ENCODE measurements at regions not wholly inside any gene's neighbourhood (a gene's known extent, or its start where the extent isn't known, plus 50 kb on each side); places are given as distances from the start of the nearest gene placed in this dataset.
"Not testable (repeated sequence)": the region's sequence is repeated elsewhere in the genome, so short reads cannot be mapped to it uniquely, and the experiment has no call there.

DNA sequence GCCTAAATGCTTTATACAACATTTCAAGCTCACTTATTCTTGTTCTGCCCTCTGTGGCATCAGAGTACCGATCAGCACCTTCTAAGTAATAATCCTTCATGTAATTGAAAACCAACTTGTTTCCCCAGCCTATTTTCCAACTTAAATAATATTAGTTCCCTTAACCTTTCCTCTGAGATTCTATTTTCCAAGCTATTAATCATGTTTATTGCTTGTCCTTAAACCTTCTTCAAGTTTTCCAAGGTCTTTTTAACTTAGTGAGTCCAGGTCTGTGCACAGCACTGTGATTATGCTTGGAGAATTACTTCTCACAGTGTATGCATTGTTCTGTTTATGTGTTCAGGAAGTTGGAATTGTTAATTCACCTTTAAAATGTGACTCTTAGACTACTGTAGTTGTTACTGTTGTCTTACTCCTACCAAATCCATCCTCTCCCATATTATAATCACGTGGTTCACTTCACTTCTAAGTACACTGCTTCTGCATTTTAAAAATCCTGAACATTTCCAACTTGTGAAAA, 1039.3 kb upstream of the FOXG1 start:
- no peak for ATAC-seq
- intact Hi-C loops (cut with DNase I): no loop called here
- Histone ChIP-seq H3K9me3 (no peaks in the 10 kb centered on the region), H3K4me3 (no peak overlapping the region), H3K27ac (no peak overlapping the region), H3K36me3 (no peaks in the 10 kb centered on the region), H3K4me1 (no peaks in the 10 kb centered on the region), H3K27me3 (ENCODE audit: low read depth) (no peaks in the 10 kb centered on the region)
- DNase-seq: no peak
- TF ChIP-seq, protein P1, sequence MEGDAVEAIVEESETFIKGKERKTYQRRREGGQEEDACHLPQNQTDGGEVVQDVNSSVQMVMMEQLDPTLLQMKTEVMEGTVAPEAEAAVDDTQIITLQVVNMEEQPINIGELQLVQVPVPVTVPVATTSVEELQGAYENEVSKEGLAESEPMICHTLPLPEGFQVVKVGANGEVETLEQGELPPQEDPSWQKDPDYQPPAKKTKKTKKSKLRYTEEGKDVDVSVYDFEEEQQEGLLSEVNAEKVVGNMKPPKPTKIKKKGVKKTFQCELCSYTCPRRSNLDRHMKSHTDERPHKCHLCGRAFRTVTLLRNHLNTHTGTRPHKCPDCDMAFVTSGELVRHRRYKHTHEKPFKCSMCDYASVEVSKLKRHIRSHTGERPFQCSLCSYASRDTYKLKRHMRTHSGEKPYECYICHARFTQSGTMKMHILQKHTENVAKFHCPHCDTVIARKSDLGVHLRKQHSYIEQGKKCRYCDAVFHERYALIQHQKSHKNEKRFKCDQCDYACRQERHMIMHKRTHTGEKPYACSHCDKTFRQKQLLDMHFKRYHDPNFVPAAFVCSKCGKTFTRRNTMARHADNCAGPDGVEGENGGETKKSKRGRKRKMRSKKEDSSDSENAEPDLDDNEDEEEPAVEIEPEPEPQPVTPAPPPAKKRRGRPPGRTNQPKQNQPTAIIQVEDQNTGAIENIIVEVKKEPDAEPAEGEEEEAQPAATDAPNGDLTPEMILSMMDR (IDR thresholded peaks at IDR 0.05): no peak

DNA sequence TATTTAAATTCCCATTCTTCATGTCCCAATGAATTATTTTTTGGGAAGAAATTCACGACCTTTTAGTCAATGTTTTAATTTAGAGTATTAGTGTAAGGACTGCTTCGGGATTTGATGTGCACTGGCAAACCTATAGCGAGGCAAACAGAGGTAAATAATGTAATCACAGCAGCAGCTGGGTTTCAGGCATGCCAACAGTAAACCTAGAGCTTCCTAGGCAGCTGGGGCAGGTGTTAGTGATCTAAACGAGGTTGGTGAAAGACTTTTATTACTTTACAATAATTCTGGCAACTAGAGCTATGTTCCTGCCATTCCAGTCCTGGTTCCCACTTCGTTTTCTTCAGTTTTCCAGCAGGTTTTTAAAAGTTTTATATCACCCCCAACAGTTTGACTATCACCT, 1036.4 kb upstream of the FOXG1 start:
- Histone ChIP-seq H3K9me3 (no peaks in the 10 kb centered on the region), H3K4me1 (no peaks in the 10 kb centered on the region), H3K4me3 (no peak overlapping the region), H3K27ac (no peak overlapping the region), H3K36me3 (no peaks in the 10 kb centered on the region), H3K27me3 (ENCODE audit: low read depth) (no peaks in the 10 kb centered on the region)
- ATAC-seq (no peak), DNase-seq (no peak)
- TF ChIP-seq, protein P1 (IDR thresholded peaks at IDR 0.05): no peak
- intact Hi-C loops (cut with DNase I): no loop called here

DNA sequence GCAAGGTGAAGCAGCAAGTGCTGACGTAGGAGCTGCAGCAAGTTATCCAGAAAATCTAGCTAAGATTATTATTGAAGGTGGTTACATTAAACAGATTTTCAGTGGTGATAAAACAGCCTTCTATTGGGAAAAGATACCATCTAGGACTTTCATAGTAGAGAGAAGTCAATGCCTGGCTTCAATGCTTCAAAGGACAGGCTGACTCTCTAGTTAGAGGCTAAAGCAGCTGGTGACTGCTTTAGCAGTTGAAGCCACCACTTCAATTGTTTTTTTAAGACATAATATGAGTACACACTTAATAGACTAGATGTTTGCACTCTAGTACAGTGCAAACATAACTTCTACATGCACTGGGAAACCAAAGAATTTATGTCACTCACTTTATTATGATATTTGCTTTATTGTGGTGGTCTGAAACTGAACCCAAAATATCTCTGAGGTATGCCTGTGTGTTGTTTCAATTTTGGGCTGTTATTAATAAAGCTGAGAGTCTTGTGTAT, 1026.9 kb upstream of the FOXG1 start:
- intact Hi-C loops (cut with DNase I): no loop called here
- peak; percentile 62 to 66 for ATAC-seq

DNA sequence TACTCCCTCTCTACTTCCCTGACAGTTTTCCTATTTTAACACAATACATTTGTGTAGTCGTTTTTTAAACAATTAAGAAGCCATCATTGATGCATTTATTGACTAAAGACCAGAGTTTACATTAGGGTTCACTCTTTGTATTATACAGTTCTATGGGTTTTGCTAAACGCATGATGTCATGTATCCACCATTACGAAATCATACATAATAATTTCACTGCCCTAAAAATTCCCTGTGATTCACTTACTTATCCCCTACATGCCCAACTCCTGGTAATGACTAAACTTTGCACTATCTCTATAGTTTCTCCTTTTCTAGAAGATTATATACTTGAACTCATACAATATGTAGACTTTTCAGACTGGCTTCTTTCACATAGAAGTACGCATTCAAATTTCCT, 1016.5 kb upstream of the FOXG1 start:
- ATAC-seq: no peak
- TF ChIP-seq, protein P1 (IDR thresholded peaks at IDR 0.05): no peak
- H3K9me3 ChIP-seq: no peaks in the 10 kb centered on the region
- intact Hi-C loops (cut with DNase I): no loop called here
- H3K4me1 ChIP-seq: no peaks in the 10 kb centered on the region
- no peak overlapping the region for H3K4me3 ChIP-seq
- no peak for DNase-seq
- H3K27ac ChIP-seq: no peak overlapping the region
- no peaks in the 10 kb centered on the region for H3K36me3 ChIP-seq
- no peaks in the 10 kb centered on the region for H3K27me3 ChIP-seq (ENCODE audit: low read depth)

More for the DNA sequence above, 1026.9 kb upstream of the FOXG1 start:
- Histone ChIP-seq H3K4me1 (no peaks in the 10 kb centered on the region), H3K27ac (no peak overlapping the region), H3K27me3 (ENCODE audit: low read depth) (no peaks in the 10 kb centered on the region), H3K36me3 (no peaks in the 10 kb centered on the region), H3K4me3 (no peak overlapping the region), H3K9me3 (no peaks in the 10 kb centered on the region)
- no peak for DNase-seq
- TF ChIP-seq, protein P1 (IDR thresholded peaks at IDR 0.05): no peak

DNA sequence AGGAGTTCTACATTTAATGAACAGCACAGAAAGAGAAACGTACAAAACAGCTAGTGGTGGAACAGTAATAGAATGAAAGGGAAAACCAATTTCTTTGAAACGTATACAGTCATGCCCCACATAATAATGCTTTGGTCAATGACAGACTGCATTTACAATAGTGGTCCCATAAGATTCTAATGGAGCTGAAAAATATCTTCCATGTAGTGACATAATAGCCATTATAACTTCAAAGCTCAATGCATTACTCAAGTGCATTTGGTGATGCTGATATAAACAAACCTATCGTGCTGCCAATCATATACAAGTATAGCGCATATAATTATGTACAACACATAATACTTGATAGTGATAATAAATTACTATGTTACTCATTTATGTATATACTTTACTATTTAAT, 1008.9 kb upstream of the FOXG1 start:
- intact Hi-C loops (cut with DNase I); H3K4me1 ChIP-seq; H3K4me3 ChIP-seq; H3K27me3 ChIP-seq (ENCODE audit: low read depth); H3K27ac ChIP-seq; H3K9me3 ChIP-seq; DNase-seq; ATAC-seq; H3K36me3 ChIP-seq: not testable (repeated sequence)

DNA sequence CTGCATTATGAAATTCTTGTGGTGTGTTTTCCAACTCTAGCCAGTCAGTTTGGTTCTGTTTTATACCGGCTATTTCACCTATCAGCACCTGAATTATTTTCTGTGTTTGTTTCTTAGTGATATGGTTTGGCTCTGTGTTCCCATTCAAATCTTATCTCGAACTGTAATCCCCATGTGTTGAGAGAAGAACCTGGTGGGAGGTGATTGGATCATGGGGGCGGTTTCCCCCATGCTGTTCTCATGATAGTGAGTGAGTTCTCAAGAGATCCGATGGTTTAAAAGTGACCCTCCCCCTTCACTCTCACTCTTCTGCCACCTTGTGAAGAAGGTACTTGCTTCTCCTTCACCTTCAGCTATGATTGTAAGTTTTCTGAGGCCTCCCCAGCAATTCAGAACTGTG, 1006.2 kb upstream of the FOXG1 start:
- H3K36me3 ChIP-seq; DNase-seq; H3K4me3 ChIP-seq; H3K27ac ChIP-seq; intact Hi-C loops (cut with DNase I); H3K27me3 ChIP-seq (ENCODE audit: low read depth); H3K9me3 ChIP-seq; ATAC-seq; H3K4me1 ChIP-seq: not testable (repeated sequence)

DNA sequence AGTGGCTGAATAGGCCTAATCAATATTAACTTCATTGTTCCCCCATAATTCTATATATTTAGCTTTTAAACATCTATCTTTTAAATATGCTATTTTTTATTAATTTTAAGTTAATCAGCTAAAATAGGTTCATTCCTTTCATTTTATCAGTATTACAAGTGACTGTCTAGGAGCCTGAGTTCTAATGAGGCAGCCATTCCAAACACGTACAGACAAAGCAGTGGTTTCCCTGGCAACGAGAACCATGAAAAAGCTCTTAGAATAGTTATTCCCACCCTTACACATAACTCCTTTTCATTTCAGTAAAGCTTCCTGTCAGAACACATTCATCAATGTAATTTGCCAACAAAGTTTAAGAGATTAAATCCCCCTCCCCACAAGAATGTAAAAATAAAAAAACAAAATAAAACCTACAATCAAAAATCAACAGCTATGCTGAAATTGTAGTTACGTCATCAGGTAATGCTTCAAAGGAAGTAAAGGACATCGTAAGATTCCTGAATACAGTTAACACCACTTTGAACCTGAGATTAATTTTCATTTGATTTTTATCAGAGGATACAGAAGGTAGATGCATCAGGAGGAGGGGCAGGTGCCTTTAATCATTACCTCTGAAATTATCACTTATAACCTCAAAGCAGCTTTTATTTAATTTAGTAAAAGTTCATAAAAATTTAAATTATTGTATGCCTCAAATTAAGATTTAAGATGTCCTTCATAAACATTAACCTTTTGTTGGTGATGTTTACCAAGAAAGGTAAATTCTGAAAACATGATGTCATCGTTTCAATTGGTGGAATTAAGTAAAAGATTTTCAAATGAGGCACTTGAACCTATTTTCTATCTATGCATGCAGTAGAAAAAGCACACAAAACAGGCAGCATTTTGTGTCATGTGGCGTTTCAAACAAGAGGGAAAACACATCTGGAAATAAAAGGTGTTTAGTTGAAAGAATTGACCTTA, 967.2 kb upstream of the FOXG1 start:
- H3K27me3 ChIP-seq (ENCODE audit: low read depth); H3K4me1 ChIP-seq; H3K4me3 ChIP-seq; ATAC-seq; H3K36me3 ChIP-seq; DNase-seq; intact Hi-C loops (cut with DNase I); H3K27ac ChIP-seq; H3K9me3 ChIP-seq: not testable (repeated sequence)

DNA sequence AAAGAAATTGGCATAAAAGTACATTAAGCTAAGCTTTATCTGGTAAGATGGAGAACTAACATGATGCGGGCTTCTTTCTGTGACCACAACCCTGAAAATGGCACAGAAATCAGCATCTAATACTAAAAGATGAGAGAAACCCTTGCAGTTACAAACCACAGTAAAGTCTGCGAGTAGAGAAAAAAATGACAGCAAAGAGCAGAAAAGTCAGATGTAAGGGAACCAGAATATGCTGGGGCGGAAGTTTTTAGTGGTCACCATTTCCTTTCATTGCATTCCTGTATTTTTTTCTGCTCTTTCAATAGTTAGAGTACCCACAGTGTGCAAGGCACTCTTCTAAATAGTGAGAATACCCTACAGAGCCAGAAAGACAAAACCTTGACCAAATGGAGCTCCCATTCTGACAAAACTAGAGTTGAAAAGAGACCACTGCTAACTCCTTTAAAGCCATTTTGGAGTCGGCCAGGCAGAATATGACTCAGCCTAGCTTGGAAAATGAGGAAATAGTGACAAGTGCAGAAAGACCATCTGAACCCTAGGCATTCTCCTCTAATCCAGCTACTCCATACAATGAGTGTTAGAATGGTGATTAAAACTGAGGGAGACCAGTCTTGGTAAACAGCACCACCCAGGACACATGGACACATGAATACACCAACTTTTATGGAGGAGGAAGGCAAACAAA, 948.7 kb upstream of the FOXG1 start:
- intact Hi-C loops (cut with DNase I): not testable (repeated sequence)

DNA sequence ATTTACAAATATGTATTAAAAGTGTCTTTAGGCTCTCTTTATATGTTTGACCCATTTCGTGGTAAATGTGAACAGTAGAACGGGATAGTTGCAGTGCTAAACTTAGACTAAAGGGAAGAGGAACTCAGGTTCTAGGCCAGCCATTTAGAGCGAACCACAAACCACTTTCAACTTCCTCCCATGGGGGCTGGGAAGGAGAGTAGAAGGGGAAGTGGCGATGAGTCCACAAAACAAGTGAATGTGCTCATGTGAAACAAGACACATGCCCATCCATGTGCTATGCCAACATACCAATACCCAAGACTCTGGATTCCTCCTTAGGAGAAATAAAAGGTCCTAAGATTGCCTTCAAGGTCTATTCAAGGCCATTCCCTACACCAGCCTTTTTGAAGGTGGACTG, 940.4 kb upstream of the FOXG1 start:
- DNase-seq; intact Hi-C loops (cut with DNase I): not testable (repeated sequence)

More for the DNA sequence above, 948.7 kb upstream of the FOXG1 start:
- ATAC-seq; H3K4me3 ChIP-seq; H3K27me3 ChIP-seq (ENCODE audit: low read depth); H3K4me1 ChIP-seq; H3K36me3 ChIP-seq; DNase-seq; H3K27ac ChIP-seq; H3K9me3 ChIP-seq: not testable (repeated sequence)

More for the DNA sequence above, 940.4 kb upstream of the FOXG1 start:
- H3K4me1 ChIP-seq; H3K27me3 ChIP-seq (ENCODE audit: low read depth); H3K4me3 ChIP-seq; H3K27ac ChIP-seq; H3K36me3 ChIP-seq; H3K9me3 ChIP-seq; ATAC-seq: not testable (repeated sequence)
